ENCODE measurements at regions not wholly inside any gene's neighbourhood (a gene's known extent, or its start where the extent isn't known, plus 50 kb on each side); places are given as distances from the start of the nearest gene placed in this dataset.

DNA sequence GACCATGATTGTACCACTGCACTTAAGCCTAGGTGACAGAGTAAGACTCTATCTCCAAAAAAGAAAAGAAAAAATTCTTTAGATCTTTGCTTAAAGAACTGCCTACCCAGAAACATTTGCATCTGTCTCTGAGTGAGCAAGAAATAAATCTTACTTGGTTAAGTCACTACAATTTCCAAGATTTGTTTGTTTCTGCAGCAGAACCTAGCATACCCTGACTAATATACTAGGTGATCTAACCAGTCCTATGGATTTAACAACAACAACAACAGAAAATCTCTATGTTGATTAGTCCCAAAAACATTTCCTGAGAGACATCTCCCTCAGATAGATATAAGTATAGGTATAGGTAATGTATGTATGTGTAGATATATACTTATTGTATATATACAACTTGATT lies 549.3 kb upstream of the PSMD7 start:
- Histone ChIP-seq H3K36me3 (no peaks in the 10 kb centered on the region), H3K27me3 (no peaks in the 10 kb centered on the region), H3K4me1 (no peaks in the 10 kb centered on the region), H3K27ac (no peak overlapping the region), H3K4me3 (no peak overlapping the region), H3K9me3 (no peaks in the 10 kb centered on the region)
- TF ChIP-seq, protein P1, sequence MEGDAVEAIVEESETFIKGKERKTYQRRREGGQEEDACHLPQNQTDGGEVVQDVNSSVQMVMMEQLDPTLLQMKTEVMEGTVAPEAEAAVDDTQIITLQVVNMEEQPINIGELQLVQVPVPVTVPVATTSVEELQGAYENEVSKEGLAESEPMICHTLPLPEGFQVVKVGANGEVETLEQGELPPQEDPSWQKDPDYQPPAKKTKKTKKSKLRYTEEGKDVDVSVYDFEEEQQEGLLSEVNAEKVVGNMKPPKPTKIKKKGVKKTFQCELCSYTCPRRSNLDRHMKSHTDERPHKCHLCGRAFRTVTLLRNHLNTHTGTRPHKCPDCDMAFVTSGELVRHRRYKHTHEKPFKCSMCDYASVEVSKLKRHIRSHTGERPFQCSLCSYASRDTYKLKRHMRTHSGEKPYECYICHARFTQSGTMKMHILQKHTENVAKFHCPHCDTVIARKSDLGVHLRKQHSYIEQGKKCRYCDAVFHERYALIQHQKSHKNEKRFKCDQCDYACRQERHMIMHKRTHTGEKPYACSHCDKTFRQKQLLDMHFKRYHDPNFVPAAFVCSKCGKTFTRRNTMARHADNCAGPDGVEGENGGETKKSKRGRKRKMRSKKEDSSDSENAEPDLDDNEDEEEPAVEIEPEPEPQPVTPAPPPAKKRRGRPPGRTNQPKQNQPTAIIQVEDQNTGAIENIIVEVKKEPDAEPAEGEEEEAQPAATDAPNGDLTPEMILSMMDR (IDR thresholded peaks at IDR 0.05) = no peak
- no peak for TF ChIP-seq POLR2A (IDR thresholded peaks at IDR 0.05)
- no peak for DNase-seq
- no peak for ATAC-seq
- intact Hi-C loops (cut with DNase I) = no loop called here

DNA sequence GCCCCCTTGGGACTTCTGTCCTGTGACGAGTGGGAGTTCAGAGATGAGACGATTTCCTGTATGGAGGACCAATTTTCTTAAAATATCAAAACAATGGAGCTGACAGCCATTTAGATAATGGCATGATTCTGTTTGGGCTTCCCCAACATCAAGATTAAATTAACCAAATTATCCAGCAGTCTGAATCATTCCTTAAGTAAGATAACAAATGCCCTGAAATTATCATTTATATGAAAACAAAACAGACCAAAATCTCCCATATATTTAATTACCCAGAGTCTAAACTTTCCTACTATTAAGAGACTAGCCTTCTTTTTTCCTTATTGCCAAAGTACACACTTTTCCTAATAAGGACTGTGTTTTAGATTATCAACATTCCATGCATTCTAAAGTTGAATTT lies 550.1 kb upstream of the PSMD7 start:
- TF ChIP-seq, protein P1 (IDR thresholded peaks at IDR 0.05) = no peak
- TF ChIP-seq POLR2A (IDR thresholded peaks at IDR 0.05) = no peak
- Histone ChIP-seq H3K9me3 (no peaks in the 10 kb centered on the region), H3K36me3 (no peaks in the 10 kb centered on the region), H3K27ac (no peak overlapping the region), H3K27me3 (no peaks in the 10 kb centered on the region), H3K4me3 (no peak overlapping the region), H3K4me1 (no peaks in the 10 kb centered on the region)
- 37% methylated on average over 2 of the region's 2 CpGs for whole genome bisulfite sequencing (ENCODE audit: insufficient coverage, low coverage, low lambda C conversion rate, missing lambda C conversion rate)
- ATAC-seq (no peak), DNase-seq (no peak)
- intact Hi-C loops (cut with DNase I) = no loop called here

DNA sequence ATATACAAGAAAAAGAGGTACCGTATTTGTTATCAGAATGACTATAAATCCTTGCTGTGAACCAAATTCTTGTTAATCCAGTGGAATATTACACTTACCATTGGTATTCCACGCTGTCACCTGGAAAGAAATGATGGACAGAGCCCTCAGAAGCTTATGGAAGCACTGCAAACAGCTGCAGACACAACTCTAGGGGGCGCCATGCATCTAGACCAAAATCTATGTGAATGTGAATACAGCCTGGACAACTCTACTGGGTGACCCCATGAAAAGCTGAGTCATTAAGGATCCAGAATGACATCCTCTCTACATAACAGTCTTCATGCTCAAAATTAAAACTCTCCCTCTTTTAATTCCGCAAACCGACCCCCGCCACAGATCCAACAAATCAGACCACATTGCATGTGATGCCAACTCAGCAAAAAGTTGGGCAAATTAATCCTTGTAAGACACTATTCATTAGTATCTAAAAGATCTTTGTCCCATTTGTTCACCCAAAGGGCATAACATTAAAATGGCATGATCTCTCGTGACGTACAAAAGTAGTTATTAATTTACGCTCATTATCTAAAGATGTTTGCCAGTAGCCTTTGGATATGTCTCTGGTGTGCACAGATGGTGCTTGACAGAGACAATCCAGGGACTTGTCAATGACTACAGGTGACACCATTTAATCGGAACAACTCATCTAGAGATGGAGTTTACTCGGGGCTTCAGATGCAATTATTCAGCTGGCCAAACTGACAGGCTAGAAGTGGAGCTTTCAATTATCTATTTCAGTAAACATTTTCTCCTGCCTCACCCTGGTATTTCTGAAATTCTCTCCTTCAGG lies 552.7 kb upstream of the PSMD7 start:
- no peaks in the 10 kb centered on the region for H3K36me3 ChIP-seq
- no peak for TF ChIP-seq POLR2A (IDR thresholded peaks at IDR 0.05)
- TF ChIP-seq, protein P1 (IDR thresholded peaks at IDR 0.05) = no peak
- no peak overlapping the region for H3K27ac ChIP-seq
- H3K4me1 ChIP-seq = no peaks in the 10 kb centered on the region
- no peaks in the 10 kb centered on the region for H3K9me3 ChIP-seq
- WGBS (ENCODE audit: insufficient coverage, low coverage, low lambda C conversion rate, missing lambda C conversion rate) = 69% methylated on average over 11 of the region's 11 CpGs
- H3K4me3 ChIP-seq = no peak overlapping the region
- ATAC-seq (no peak), DNase-seq (no peak)
- no peaks in the 10 kb centered on the region for H3K27me3 ChIP-seq
- intact Hi-C loops (cut with DNase I) = no loop called here

DNA sequence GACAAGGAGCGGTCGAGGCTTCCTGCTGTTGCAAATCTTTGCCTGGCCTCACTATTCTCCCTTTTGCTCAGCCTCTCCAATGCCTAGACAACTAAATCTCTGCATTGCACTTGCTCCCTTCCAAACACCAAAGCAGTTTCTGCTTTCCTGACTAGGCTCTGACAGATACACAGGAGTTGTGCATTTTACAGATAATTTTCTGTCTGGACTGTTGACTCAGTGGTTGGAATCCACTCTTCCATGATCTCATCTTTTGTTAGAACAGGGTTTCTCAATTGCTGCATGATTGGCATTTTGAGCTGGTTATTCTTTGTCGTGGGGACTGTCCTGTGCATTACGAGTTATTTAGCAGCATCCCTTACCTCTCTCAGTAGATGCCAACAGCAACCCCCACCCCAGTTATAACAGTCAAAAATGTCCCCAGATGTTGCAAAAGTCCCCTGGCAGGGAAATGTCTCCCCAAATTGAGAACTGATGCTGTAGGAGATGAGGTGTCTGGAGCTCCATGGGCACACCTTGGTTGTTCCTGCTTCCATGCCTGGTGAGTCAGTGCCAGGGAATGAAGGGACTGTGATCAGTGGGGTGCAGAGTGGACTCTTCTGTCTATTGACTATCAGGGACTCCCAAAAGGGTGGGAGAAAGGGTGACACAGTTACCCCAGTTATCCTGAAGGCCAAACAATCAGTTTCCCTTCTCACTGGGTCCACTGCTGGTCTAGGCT lies 557.4 kb upstream of the PSMD7 start:
- WGBS (ENCODE audit: insufficient coverage, low coverage, low lambda C conversion rate, missing lambda C conversion rate) = 55% methylated on average over 4 of the region's 4 CpGs
- no peak for DNase-seq
- no peaks in the 10 kb centered on the region for H3K9me3 ChIP-seq
- H3K27me3 ChIP-seq = no peaks in the 10 kb centered on the region
- no peaks in the 10 kb centered on the region for H3K4me1 ChIP-seq
- no peaks in the 10 kb centered on the region for H3K36me3 ChIP-seq
- H3K4me3 ChIP-seq = no peak overlapping the region
- no peak for ATAC-seq
- intact Hi-C loops (cut with DNase I) = no loop called here
- no peak overlapping the region for H3K27ac ChIP-seq
- TF ChIP-seq, protein P1 (IDR thresholded peaks at IDR 0.05) = no peak
- TF ChIP-seq POLR2A (IDR thresholded peaks at IDR 0.05) = no peak

Measured in right lobe of liver (tissue), 6 donors.